HG02610 (cell line): ENCODE measurements at regions not wholly inside any gene's neighbourhood (a gene's known extent, or its start where the extent isn't known, plus 50 kb on each side); places are given as distances from the start of the nearest gene placed in this dataset.

Experiments used
- ATAC-seq: cut with Tn5 transposase; IDR thresholded peaks from one replicate; pipeline ENCODE4 v1.9.1; 2021; ENCODE audit warnings: mild to moderate bottlenecking, moderate library complexity; ENCODE audit not compliant: unreplicated experiment

DNA sequence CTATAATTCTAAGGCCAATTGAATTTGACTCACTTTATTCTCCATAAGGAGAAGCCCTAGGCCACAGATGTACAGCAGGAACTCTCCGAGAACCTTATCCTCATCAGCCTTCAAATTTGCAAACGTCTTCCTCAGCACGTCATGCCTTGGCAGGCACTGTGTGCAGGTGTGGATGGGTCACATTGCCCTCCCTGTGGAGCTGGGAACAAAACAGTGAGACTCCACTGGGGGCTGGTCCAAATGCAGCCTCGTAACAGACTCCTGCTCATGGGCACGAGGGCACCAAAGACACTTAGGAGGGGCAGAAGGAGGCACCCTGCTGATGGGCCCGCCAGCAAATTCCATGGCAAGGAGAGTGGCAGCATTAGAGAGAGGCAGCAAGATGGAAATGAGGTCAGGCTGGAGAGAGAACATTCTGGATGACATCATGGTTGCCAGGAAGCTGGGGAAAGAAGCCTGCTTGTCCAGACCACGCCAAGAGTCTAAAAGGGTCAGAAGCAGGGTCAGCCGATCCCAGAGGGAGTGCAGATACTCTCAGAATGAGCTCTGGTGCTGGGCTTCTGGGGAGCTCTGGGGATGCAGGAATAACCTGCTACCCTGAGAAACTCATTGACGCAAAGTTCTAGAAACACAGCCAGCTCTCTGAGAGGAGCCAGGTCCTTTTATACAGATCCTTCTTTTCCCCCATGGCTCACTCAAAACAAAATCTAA lies 242.2 kb downstream of the B3GLCT start:
- no peak for ATAC-seq

DNA sequence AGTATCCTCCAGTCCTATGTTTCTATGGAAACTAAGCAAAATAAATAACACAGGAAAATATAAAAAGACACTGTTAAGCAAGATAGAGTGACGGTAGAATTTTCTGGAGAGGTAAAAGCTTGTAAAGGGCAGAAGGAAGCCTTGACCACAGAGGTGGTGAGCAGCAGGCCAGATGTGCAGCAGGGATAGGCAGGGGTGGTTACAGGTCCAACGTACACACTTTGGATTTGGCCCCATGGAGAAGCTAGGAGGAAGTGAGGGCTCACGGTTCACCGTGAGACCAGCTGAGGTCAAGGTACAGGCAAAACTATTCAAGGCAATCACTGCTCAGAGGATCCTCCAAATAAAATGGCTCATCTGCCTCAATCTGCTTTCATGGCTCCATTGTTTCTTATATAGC lies 242.8 kb downstream of the B3GLCT start:
- no peak for ATAC-seq

DNA sequence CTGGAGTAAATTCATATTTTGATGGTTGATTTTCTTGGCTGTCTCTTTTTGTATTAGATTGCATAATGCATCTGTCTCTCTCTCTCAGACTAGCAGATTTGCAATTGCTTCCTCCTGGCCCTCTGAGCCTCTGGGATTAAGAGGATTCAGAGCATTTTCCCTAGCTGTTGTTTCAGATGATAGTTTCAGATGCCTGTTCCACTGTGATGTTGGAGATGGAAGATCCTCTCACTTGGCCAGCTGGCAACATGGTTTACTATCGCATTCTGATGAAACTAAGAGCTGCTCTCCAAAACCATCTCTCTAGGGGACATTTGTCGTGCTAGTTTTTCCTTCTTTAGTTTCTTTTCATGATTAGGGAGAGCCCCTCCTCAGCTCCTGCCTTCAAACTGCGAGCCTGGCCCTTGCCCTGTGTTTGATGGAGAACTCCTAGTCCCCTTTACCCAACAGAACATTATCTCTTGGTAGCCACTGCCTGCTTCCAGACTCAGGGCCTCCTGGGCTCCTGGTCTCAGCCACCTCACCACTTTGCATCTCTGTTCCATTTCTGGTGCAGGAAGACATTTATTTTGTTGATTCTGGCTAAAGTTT lies 244.6 kb downstream of the B3GLCT start:
- ATAC-seq = no peak

DNA sequence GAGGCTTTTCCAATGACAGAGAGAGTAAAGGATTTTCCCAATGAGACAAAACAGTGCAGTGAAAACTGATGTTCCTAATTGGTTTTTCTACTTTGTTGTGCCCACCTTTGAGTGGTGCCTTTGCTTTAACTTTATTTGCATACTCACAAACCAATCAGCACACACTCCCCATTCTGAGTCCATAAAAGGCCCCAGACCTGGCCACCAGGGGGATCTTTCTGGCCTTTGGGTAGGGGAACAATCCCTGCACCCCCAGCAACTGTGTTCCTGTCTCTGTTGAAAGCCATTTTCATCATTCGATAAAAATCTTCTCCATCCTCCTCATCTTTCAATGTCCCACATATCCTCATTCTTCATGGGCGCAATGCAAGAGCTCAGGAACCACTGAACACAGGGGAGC lies 252.8 kb downstream of the B3GLCT start:
- no peak for ATAC-seq

DNA sequence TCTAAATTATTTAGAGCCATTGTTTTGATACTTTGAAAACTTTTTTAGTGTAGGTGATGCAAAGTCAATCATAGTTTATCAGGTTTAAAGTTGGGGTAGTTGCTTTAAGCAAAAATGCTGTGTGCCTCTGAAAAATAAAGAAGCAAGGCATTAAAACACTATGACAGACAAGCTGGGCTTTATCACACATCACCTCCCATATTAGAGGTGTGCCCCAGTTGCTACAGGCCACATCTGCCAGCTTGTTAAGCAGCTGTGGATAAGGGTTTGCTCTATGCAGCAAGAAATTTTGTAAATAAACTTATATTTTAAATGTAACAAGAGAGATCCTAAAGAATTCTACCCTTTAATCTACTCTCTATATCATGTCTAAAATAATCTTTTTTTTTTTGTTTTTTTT lies 255.8 kb downstream of the B3GLCT start:
- ATAC-seq = no peak

DNA sequence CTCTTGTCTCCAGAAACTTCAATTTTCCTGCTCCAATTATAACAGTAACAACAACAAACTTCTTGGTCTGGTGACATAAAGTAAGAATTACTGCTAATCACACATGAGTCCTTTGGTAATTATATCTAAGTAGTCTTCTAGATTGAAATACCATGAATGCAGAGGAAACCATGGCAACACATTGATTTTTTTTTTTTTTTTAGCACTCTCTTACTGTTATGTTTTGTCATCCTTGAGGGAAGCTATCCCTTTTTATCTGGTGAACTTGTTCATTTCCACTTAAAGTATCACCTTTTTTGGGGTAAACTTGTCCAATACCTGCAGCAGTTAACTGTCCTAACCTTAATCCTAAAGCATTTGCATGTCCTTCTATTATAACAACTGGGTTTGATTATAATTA lies 256.3 kb downstream of the B3GLCT start:
- ATAC-seq = no peak

DNA sequence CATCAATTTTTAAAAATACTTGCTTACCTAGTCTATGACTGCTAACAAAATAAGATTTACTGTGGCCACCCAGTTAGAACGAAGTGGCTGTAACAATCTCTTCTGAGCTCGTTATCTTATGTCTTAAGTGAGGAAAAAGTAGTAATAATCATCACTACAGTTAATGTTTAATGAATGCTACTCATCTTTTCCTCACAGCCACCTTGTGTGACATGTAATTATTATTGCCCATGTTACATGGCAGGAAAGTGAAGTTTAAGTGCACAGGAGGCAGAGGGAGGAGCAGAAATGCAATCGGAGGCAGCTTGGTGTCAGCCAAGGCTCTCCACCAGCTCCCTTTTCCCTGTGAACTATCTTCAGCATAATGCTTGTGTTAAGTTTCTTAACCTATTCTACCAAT lies 260.3 kb downstream of the B3GLCT start:
- ATAC-seq = no peak

DNA sequence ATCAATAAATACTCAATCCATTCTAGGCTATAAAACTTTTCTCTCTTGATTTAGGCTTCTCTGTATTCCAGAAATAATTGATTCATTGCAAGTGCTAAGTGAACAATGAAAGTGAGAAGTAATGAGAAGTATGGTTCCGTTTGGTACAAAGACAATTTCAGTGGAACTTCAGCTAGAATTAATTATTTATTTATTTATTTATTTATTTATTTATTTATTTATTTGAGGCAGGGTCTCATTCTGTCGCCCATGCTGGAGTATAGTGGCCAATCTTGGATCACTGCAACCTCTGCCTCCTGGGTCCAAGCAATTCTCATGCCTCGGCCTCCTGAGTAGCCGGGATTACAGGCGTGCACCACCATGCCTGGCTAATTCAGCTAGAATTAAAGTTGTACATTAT lies 262.1 kb downstream of the B3GLCT start:
- ATAC-seq = no peak

DNA sequence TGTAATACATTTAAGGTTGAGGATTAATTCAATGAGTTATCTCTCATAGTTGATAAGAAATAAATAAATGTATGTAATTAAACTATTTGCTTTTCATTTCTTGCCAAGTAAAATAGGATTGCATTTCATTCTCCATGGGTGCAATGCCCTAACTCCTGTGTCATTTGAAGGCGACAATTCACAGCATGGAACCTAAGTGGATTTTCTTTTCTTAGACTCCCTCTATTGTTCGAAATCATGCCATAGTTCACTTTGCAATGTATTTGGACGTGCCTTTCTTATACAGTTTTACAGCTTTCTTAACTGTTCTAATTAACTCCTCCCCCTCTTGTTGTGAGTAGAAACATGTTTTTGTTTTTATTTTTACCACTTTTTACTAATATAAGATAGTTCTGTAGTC lies 263.0 kb downstream of the B3GLCT start:
- ATAC-seq = no peak

DNA sequence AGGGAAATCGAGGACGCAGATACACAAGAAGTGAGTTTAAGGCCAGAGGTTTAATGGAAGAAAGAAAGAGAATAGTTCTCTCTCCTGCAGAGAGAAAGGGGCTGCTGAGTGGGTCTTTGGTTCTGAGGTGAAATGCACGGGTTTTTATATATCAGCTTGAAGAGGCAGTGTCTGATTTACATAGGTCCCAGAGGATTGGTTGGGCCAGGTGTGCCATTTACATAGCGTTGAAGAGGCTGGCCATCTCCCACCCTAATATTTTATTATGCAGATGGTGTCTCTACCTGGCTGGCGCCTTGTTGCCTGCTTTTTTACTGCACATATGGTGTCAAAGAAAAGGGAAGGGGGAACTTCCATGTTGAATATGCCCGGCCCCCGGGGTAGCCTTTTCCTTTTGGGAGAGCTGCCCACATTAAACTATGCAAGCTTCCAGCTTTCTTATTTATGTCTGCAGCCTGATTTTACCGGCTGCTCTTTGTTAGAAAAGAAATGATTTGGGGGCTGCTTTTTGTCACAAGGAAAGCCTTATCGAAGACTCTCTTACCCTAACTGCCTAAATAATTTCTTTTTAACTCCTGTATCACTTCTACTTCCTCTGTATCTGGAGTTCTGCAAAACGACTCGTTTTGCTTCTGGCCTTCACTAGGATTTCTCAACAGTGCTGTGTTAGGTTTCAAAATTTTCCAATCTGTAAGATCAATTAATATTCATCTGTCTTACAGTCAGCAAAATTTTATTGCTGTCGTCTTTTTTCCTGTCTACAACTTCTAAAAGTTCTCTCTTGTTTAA lies 268.5 kb downstream of the B3GLCT start:
- no peak for ATAC-seq

DNA sequence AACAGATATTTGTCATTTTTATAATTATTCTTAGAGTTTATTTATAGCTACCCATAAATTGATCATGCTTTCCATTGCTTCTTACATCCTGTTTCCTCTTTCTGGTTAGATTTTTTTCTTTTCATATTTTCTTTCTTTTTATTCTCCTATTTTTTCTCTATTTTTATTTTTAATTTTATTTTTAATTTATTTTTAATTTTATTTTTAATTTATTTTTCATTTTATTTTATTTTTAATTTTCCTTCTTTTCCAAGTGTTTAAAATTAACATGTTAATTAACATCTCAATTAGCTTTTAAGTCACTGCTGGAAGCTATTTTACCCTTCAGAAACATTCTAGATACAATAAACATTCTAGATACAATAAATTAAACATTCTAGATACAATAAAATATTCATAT lies 269.6 kb downstream of the B3GLCT start:
- ATAC-seq = no peak

DNA sequence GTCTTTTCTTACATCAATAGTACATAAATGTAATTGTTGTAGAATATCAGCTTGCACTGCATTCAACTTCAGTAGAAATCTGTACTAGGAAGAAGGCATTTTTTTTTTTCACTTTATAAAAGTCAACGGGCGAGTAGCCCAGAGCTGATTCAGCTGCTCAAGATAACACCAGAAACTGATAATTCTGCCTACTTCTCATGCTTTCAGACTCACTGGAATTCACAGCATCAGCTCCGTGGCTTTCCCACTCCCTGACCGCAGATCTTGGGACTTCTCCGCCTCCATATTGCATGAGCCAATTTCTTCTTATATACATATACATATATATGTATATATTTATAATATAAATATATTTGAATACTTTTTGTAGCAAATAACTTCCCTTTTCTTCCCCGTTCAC lies 263.1 kb upstream of the RXFP2 start:
- ATAC-seq = no peak

DNA sequence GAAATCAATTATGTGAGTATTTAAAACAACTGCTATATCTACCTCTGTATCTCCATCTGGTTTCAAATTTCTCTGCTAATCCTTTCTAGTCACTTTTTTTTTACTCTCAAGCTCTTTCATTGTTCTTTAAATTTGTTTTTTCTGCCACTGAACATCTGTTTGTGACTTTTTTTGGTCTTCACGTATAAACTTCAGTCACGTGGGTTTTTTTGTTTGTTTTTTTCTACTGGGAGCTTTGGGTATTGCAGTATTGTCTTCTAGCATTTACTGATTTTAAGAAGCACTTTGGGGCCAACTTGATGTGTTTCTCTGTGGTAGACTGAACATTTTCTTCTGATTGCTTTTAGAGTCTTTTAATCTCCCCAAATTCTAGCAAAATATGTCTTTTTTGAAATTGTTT lies 262.6 kb upstream of the RXFP2 start:
- ATAC-seq = no peak

DNA sequence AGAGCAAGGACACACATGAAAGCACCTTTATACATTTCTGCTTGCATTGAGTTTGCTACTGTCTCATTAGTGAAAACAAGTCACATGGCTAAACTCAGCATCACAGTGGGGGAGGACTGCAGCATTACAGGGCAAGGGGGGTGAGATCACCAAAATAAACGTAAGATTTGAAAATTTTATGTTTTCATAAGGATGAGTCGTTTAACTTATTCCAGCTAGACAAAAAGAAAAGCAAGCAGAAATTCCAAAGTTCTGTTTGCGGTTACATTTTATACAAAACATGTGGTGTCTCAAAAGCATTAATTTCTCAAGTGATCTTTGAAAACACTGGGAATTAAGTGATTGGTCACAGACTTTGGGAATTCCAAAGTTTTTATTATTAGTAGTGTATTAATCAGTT lies 261.4 kb upstream of the RXFP2 start:
- ATAC-seq = no peak

DNA sequence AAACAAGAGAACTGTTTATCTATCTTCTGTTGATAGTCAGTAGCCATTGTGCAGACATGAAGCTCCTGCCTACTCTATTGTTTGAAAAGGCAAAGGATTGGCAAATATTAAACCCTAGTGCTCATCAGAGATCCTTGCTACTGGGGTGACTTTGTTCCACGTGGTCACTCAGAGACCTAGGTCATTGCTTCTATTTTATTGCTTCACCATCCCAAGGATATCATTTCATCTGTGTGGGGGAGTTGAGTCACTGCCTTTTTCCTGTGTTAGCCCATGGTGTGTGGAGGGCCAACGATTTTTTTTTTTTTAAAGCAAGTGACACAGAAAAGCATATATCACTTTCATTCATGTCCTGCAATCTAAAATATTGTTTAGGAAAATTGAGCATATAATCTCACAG lies 254.1 kb upstream of the RXFP2 start:
- no peak for ATAC-seq

DNA sequence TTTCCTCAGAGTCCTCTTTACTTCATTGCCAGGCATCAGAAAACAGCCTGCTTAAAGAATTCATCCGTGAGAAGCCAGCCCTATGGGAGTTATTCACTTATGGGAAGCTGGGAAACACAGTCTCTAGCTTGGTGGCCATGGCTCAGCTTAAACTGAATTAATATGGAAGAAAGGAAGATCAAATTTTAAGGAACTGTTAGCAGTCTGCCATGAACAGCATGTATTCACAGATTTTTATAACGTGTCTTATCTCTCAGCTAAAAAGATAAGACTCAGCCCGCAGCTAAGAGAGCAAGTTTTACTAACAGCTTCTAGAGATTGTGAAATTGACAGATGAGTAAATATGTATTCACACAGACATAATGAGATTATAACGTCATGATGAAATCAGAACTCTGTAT lies 253.7 kb upstream of the RXFP2 start:
- ATAC-seq = no peak

DNA sequence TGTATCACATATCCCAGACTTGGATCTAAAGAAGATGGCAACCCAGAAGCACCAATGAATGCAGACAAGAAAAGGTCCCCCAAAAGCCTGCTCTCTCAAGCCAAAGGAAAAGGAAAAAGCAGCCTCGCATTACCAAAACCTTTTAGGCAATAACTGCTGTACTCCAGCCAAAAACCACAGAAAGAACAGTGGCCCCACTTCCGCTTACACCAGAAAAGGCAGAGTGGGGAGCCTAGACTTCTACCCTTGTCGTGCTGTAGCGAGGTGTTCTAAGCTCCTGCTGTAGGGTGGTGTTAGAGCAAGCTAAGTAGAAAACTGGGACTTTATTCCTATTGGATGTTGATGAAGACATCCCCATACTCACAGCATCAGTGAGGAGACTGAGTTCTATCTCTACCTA lies 244.0 kb upstream of the RXFP2 start:
- ATAC-seq = no peak

DNA sequence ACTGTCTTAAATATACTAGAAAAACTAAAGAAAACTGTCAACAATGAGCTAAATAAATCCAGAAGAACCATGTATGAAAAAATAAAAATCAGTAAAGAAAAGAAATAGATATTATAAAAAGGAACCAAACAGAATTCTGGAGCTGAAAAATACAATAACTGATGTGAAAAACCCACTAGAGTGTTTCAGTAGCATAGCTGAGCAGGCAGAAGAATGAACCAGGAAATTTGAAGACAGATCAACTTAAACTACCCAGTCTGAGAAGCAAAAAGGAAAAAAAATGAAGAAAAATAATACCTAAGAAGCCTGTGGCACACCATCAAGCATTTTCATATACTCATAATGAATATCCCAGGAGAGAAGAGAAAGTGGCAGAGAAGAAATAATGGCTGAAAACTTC lies 240.1 kb upstream of the RXFP2 start:
- no peak for ATAC-seq

DNA sequence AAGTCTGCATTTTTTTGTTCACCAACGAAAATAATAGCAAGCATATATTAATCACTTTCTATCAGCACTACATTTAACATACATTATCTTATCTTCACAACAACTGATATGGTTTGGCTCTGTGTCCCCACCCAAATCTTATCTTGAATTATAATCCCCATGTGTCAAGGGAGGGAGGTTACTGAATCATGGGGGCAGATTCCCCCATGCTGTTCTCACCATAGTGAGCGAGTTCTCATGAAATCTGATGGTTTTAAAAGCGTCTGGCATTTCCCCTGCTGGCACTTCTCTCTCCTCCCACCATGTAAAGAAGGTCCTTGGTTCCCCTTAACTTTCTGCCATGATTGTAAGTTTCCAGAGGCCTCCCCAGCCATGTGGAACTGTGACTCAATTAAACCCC lies 235.7 kb upstream of the RXFP2 start:
- no peak for ATAC-seq

DNA sequence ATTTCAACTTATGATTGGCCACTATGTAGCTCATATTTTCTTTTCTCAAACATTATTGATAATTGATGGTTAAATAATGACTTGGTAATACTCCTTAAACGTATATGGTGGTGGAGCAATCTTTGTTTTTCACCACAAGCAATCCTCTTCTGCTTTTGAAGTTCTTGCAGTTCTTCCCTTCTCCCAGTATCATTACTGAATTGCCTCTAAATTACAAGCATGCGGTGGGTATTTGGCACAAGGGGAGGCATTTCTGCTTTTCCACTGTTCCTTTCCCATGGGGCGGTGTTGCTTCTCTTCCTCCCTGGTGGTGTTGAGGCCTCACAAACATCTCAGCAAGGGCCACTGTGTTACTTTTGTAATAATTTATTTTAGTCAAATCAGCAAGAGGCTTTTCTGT lies 234.4 kb upstream of the RXFP2 start:
- no peak for ATAC-seq

DNA sequence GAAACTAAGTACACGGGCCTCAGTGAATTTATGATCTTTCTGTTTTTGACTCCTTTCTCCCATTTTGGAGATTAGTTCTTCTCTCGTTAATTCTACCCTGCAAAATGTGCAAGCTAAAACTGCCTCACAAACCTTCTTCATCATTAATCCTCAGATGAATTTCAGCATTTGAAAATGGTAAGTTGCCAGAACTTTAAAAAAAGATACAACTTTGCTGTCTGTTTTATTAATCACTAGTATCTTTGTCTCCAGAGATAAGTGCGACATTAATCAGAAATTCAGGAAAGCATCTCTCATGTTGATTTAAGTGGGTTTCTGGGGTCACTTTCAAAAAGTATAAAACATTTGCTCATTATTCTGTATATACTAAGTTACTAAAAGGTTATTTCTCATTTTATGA lies 227.0 kb upstream of the RXFP2 start:
- no peak for ATAC-seq

DNA sequence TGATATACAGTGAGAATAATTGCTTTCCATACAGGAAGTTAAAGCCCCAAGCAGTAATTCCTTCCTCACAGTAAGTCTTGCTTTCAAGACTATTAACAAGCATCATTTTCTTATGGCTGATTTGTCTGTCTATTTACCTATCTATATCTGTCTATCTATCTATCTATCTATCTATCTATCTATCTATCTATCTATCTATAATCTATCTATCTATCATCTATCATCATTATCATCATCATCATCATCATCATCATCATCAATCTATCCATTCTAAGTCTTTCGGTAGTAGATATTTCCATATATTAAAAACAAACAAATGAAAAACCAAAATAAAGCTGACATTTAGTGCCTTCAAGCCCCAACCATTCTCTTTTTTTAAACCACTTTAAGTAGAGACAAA lies 224.4 kb upstream of the RXFP2 start:
- ATAC-seq = no peak
